Sciatic nerve (tissue), 2 donors: ENCODE measurements at regions not wholly inside any gene's neighbourhood (a gene's known extent, or its start where the extent isn't known, plus 50 kb on each side); places are given as distances from the start of the nearest gene placed in this dataset.
A peak's percentile ranks its signal among the peaks of the same experiment; 100 is the strongest.
"Not testable (repeated sequence)": the region's sequence is repeated elsewhere in the genome, so short reads cannot be mapped to it uniquely, and the experiment has no call there.

Experiments
- ATAC-seq: fragments of 200-7000 bp; cut with Tn5 transposase; one replicate; pipeline ENCODE4 v1.9.1; 2020; ENCODE audit warnings: mild to moderate bottlenecking, moderate library complexity
- DNase-seq: peaks from one replicate; pipeline ENCODE4 v3.0.0-alpha.2; 2020; ENCODE audit warnings: low spot score
- intact Hi-C: fragments of 100-400 bp; cut with DNase I; formaldehyde crosslinking; loops from one replicate; pipeline ENCODE4 v1.14.2; 2022
- donor health status: DM: no; HTN: no; CAD: no.
- donor health status: DM: no; HTN: no; CAD: no.

GRCh38 chr16:50497592-50497991 lies 50.6 kb upstream of the NKD1 start:
- intact Hi-C loops = no loop called here
- DNase-seq (no peak), ATAC-seq (no peak)

DNA sequence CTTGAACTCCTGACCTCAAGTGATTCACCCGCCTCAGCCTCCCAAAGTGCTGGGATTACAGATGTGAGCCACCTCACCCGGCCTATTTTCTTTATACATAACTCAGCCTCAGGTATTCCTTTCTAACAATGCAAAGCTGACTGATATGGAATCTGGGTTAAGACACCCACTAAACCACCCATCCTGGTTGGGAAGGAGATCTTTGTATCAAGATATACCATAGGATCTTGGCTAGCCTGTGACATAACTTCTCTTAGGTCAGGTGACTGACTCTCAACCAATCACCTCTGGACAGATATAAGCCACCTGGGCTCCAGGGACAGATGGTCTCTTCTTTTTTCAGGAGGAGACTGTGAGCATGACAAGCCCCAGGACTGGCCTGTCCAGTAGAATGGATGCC lies 51.2 kb upstream of the NKD1 start:
- intact Hi-C loops = no loop called here
- no peak for ATAC-seq

DNA sequence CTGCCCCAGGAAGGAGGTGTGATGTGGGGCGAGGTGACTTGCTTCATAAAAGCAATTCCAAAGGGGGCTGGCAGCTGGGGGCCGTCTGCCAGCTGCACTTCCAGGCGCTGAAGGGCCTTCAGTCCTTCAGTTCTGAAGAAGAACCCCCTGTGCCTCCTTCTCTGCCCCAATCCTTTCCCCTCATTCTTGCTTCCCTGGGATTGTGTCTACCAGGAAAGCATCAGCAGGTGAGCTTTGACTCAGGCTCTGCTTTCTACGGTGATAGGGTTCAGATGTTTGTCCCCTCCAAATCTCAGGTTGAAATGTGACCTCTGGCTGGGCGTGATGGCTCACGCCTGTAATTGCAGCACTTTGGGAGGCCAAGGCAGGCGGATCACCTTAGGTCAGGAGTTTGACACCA lies 52.5 kb upstream of the NKD1 start:
- ATAC-seq (no peak), DNase-seq (no peak)
- intact Hi-C loops = no loop called here

More for the DNA sequence above, 51.2 kb upstream of the NKD1 start:
- no peak for DNase-seq

DNA sequence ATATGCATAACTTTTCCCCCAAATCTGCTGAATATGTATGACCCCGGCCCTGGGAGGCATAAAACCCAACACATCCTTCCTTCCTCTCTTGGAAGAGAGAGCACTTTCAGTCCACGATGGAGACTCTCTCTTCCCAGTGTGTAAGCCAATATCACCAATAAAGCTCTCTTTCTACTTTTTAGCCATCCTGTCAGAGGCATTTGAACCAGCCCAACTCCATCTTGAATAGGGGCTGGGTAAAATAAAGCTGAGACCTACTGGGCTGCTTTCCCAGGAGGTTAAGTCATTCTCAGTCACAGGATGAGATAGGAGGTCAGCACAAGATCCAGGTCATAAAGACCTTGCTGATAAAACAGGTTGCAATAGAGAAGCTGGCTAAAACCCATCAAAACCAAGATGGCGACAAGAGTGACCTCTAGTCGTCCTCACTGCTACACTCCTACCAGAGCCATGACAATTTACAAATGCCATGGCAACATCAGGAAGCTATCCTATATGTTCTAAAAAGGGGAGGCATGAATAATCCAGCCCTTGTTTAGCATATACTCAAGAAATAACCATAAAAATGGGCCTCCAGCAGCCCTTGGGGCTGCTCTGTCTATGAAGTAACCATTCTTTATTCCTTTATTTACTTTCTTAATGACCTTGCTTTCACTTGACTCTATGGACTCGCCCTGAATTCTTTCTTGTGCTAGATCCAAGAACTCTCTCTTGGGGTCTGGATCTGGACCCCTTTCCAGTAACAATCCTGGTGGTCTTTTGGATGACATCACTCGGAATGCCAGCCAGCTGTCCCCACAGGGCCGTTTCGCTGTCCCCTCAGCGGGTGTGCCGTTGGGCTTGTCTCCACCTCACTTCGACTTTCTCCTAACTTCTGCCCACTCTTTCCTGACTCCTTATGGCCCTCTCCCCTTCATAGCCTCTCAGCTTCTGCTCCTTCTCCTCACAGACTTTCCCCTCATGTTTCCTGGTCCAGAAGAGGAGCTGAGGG lies 53.4 kb upstream of the NKD1 start:
- ATAC-seq (no peak), DNase-seq (no peak)
- intact Hi-C loops = no loop called here

DNA sequence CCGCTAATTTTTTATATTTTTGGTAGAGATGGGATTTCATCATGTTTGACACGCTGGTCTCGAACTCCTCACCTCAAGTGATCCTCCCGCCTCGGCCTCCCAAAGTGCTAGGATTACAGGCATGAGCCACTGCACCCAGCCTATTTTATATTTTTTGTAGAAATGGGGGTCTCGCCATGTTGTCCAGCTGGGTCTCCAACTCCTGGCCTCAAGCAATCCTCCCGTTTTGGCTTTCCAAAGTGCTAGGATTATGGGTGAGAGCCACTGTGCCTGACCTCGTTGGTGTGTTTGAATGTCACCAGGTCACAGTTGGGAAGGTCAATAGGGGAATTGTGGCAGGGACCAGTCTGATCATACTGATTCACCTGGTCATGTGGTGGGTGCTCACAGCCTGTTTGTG lies 56.7 kb upstream of the NKD1 start:
- intact Hi-C loops = no loop called here
- ATAC-seq = no peak
- DNase-seq = no peak

DNA sequence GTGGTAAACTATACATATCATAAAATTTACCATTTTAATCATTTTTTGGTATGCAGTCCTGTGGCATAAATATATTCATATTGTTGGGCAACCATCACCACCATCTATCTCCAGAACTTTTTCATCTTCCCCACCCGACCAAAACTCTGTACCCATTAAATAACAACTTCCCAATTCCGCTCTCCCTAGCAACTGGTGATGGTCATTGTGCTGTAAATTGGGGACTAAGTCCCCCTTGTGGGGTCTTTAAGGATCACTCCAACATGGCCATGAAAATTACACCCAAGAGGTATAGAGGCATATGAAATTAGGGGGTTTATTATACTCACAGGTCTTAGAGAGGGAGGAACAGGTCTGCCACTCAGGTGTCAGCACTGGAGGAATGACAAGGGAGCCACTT lies 57.4 kb upstream of the NKD1 start:
- no peak for DNase-seq
- ATAC-seq = no peak
- intact Hi-C loops = no loop called here

GRCh38 chr16:50489182-50489581 lies 59.0 kb upstream of the NKD1 start:
- intact Hi-C loops = no loop called here
- DNase-seq = no peak

DNA sequence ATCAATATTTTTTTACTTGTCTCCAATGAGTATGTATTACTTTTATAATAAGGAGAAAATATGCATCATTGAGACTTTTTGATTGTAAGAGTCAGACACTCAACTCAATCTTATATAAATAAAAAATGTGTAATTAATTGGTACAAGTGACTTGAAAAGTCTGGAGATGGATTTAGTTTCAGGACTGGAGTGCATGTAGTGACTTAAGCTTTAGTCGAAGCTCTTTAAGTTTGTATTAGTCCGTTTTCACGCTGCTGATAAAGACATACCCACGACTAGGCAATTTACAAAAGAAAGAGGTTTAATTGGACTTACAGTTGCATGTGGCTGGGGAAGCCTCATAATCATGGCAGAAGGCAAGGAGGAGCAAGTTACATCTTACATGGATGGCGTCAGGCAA lies 60.7 kb upstream of the NKD1 start:
- ATAC-seq (no peak), DNase-seq (no peak)
- intact Hi-C loops = no loop called here

More at GRCh38 chr16:50489182-50489581, 59.0 kb upstream of the NKD1 start:
- ATAC-seq = no peak

GRCh38 chr16:50486162-50486561 lies 62.0 kb upstream of the NKD1 start:
- intact Hi-C loops, DNase-seq, ATAC-seq: not testable (repeated sequence)

- intact Hi-C loops = no loop called here
- no peak for ATAC-seq
- DNase-seq = no peak
Observed at GRCh38 chr16:50485232-50485631, 63.0 kb upstream of the NKD1 start.

DNA sequence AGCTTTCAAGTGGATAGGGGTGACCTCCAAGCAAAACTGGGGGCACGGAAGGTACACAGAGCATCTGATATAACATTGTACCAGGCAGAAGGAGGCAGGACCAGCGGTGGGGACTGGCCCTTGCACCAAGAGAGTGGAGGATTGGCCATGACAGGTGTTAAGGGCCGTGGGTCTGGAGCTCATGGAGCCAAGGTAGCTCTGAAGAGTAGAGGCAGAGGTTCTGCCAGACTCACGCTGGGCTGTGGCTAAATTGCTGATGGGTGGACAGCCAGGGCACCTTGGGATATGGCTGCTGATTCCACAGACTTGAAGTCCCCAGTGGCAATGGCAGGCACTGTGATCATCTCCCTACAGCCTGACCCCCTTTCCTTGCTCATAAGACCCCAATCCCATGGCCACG lies 65.9 kb upstream of the NKD1 start:
- ATAC-seq (no peak), DNase-seq (no peak)
- intact Hi-C loops = no loop called here

DNA sequence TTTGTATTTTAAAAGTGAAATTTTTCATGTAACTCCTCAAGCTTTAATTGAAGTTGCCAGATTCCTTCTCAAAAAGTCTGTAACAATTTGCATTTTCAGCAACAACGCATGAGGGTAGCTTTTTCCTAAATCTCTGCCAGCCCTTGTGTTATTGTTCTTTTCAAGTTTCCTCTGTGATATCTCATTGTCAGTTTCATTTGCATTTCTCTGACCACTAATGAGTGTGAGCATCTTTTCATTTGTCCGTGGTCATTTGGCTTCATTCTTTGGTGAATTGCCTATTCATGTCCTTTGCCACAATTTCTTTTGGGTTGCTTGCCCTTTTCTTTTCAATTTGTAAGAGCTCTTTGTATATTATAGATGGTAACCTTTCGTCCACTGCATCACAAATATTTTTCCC lies 68.0 kb upstream of the NKD1 start:
- no peak for ATAC-seq
- intact Hi-C loops = no loop called here

GRCh38 chr16:50479771-50480170 lies 68.4 kb upstream of the NKD1 start:
- intact Hi-C loops = no loop called here
- ATAC-seq (no peak), DNase-seq (no peak)

More for the DNA sequence above, 68.0 kb upstream of the NKD1 start:
- no peak for DNase-seq

DNA sequence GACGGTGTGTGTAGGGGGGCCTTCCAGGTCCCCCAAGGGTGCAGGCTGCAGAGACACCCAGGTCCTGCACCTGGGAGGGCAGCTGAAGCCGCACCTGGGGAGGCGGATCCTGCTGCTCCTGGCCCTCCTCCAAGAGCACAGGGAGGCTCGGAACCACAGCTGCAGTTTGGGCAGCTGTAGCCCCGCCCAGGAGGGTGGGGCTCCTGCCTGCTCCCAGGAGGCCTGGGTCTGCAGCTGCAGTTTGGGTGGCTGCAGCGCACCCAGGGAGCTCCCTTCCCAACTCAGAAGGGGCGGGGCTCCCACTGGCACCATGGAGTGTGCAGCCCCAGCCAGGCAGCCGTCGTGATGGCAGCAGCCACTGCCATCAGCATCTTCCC lies 69.4 kb upstream of the NKD1 start:
- ATAC-seq (no peak), DNase-seq (no peak)
- intact Hi-C loops = no loop called here

- intact Hi-C loops = no loop called here
- no peak for ATAC-seq
- no peak for DNase-seq
Observed at GRCh38 chr16:50478075-50478772, 70.0 kb upstream of the NKD1 start.

GRCh38 chr16:50476486-50477255 lies 71.5 kb upstream of the NKD1 start:
- DNase-seq (no peak), ATAC-seq (no peak)
- intact Hi-C loops = no loop called here

DNA sequence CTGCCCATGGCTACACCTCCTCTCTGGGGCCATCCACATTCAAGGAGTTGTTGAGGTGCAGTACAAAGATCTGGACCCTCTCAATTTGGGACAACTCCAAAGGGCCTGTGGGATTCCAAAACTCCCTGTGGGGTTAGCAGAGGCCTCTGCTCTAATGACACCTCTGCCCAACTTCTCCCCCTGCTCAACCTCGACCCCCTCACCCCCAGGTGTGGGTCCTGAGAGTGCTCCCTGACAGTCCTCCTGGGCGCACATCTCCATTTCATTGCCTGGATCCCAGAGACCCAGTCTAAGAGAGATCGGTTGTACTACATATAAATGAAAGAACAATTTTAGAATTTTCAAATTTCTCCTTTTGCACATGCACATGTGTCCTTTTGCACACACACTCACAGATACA lies 73.0 kb upstream of the NKD1 start:
- intact Hi-C loops = no loop called here
- no peak for DNase-seq
- ATAC-seq = no peak

DNA sequence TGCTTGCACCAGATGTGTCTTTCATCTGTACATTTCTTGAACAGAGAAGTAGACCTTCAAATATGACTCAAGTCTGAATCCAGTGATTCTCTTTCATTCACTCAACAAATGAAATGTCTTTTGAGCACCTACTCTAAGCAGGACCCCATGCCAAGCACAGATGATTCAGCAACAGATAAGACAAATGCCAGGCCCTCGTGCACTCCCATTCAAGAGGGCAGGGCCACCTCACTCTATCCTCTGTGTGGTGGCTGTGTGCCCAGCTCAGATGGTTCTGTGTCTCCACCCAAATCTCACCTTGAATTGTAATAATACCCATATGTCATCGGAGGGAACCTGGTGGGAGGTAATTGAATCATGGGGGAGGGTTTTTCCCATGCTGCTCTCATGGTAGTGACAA lies 74.1 kb upstream of the NKD1 start:
- no peak for ATAC-seq
- no peak for DNase-seq
- intact Hi-C loops = no loop called here

GRCh38 chr16:50473356-50473945 lies 74.7 kb upstream of the NKD1 start:
- intact Hi-C loops = no loop called here
- DNase-seq (peak; percentile 12), ATAC-seq (no peak)
